ENCODE measurements at regions not wholly inside any gene's neighbourhood (a gene's known extent, or its start where the extent isn't known, plus 50 kb on each side); places are given as distances from the start of the nearest gene placed in this dataset.

DNA sequence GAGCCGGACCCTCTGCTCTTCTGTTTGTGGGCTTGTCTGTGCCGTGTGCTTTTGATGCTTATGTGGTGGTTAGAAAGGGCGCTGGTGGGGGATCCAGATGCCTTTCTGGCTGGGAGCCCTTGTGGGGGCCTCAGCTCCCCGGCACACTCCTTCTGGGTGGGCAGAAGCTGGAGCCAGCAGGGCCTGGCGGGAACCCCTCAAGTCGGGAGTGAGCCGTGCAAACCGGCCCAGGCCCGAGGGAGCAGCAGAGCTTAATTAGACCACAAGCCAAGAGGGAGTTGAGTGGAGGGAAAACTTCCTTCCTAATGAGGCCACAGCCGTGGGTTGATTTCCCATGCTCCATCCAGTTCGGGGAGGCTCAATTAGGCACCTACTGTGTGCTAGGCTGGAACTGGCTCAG is 76.0 kb upstream of the RNU6ATAC start:
- Histone ChIP-seq H3K36me3 (no peaks in the 10 kb centered on the region), H3K4me1 (no peaks in the 10 kb centered on the region), H3K9ac (ENCODE audit: low read depth in 2 of 2, low read length in 2 of 2) (no peak overlapping the region), H3K9me3 (no peaks in the 10 kb centered on the region), H3K27ac (no peak overlapping the region), H3K4me3 (no peak overlapping the region), H3K27me3 (no peaks in the 10 kb centered on the region)
- TF ChIP-seq, protein P1, sequence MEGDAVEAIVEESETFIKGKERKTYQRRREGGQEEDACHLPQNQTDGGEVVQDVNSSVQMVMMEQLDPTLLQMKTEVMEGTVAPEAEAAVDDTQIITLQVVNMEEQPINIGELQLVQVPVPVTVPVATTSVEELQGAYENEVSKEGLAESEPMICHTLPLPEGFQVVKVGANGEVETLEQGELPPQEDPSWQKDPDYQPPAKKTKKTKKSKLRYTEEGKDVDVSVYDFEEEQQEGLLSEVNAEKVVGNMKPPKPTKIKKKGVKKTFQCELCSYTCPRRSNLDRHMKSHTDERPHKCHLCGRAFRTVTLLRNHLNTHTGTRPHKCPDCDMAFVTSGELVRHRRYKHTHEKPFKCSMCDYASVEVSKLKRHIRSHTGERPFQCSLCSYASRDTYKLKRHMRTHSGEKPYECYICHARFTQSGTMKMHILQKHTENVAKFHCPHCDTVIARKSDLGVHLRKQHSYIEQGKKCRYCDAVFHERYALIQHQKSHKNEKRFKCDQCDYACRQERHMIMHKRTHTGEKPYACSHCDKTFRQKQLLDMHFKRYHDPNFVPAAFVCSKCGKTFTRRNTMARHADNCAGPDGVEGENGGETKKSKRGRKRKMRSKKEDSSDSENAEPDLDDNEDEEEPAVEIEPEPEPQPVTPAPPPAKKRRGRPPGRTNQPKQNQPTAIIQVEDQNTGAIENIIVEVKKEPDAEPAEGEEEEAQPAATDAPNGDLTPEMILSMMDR (IDR thresholded peaks at IDR 0.05), result no peak
- no peak for DNase-seq
- intact Hi-C loops (cut with DNase I), result no loop called here

DNA sequence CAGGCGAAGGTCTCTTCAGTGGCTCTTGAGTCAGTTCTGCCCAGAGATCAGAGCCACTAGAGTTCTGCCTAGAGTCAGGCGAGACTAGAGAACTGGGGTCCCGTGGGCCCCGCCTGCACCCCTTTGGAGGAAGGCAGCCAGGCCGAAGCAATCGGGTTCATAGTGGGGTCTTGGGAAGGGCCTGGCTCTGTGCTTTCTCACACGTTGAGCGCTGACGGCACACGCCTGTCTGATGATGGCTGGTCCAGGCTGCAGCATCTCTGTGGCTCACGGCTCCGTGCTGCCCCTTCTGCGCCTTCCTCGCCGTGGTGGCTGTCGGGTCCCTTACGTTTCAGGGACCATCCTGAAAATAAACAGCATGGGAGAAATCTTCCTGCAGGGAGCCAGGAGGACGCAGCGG is 78.3 kb upstream of the RNU6ATAC start:
- H3K36me3 ChIP-seq, result no peaks in the 10 kb centered on the region
- no peak for DNase-seq
- TF ChIP-seq, protein P1 (IDR thresholded peaks at IDR 0.05), result no peak
- no peak overlapping the region for H3K27ac ChIP-seq
- H3K9ac ChIP-seq (ENCODE audit: low read depth in 2 of 2, low read length in 2 of 2), result no peak overlapping the region
- intact Hi-C loops (cut with DNase I), result no loop called here
- H3K4me1 ChIP-seq, result no peaks in the 10 kb centered on the region
- H3K9me3 ChIP-seq, result no peaks in the 10 kb centered on the region
- H3K4me3 ChIP-seq, result no peak overlapping the region
- no peaks in the 10 kb centered on the region for H3K27me3 ChIP-seq

DNA sequence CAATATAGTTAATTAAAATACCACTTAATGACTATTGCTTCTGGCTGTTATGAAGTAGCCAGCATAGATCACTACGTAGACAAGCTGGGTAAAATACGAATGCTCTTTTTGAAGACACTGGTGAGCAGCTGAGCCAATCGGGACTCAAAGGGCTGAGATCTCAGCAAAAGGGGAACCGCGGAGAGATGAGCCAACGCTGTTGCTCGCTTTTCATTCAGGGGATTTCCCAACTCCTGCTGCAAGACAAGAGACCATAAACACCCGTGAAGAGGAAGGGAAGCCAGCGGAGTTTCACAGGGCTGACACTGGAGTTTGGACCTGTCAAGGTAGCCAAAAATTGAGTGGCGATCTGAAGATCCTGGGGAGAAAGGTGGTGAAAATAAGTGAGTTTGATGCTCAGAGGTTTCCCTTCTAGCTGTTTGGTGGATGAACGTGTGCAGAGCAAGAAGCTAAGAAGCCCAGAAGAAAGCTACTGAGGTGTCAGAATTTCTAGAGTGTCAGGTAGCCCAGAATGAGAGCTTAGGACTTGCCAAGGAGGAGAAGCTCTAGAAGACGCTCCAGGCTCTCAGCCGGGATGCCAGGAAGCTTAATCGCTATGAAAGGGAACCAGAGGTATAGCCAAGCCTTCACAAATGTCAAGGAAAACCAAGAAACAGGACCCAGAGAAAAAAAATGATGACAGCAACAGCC is 79.6 kb upstream of the RNU6ATAC start:
- intact Hi-C loops (cut with DNase I), result no loop called here
- Histone ChIP-seq H3K27ac (no peak overlapping the region), H3K9me3 (no peaks in the 10 kb centered on the region), H3K4me1 (no peaks in the 10 kb centered on the region), H3K4me3 (no peak overlapping the region), H3K9ac (ENCODE audit: low read depth in 2 of 2, low read length in 2 of 2) (no peak overlapping the region), H3K27me3 (no peaks in the 10 kb centered on the region), H3K36me3 (no peaks in the 10 kb centered on the region)
- TF ChIP-seq, protein P1 (IDR thresholded peaks at IDR 0.05), result no peak
- DNase-seq, result no peak

DNA sequence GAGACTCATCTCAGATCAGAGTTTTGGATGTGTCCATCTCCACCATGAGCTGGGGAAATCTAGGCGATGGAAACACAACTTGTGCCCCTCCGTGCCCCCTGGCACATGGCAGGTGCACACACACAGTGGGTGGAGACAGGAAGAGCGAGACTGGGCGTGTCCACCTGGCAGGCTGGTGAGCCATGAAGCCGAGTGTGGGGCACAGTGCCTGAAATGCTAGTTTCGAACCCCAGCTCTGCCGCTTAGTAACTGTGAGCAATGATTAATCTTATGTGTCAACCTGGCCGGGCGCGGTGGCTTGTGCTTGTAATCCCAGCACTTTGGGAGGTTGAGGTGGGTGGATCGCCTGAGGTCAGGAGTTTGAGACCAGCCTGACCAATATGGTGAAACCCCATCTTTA is 80.8 kb upstream of the RNU6ATAC start:
- H3K4me1 ChIP-seq, result no peaks in the 10 kb centered on the region
- H3K9ac ChIP-seq (ENCODE audit: low read depth in 2 of 2, low read length in 2 of 2), result no peak overlapping the region
- intact Hi-C loops (cut with DNase I), result no loop called here
- DNase-seq, result no peak
- H3K36me3 ChIP-seq, result no peaks in the 10 kb centered on the region
- H3K9me3 ChIP-seq, result no peaks in the 10 kb centered on the region
- TF ChIP-seq, protein P1 (IDR thresholded peaks at IDR 0.05), result no peak
- no peak overlapping the region for H3K27ac ChIP-seq
- H3K27me3 ChIP-seq, result no peaks in the 10 kb centered on the region
- H3K4me3 ChIP-seq, result no peak overlapping the region

DNA sequence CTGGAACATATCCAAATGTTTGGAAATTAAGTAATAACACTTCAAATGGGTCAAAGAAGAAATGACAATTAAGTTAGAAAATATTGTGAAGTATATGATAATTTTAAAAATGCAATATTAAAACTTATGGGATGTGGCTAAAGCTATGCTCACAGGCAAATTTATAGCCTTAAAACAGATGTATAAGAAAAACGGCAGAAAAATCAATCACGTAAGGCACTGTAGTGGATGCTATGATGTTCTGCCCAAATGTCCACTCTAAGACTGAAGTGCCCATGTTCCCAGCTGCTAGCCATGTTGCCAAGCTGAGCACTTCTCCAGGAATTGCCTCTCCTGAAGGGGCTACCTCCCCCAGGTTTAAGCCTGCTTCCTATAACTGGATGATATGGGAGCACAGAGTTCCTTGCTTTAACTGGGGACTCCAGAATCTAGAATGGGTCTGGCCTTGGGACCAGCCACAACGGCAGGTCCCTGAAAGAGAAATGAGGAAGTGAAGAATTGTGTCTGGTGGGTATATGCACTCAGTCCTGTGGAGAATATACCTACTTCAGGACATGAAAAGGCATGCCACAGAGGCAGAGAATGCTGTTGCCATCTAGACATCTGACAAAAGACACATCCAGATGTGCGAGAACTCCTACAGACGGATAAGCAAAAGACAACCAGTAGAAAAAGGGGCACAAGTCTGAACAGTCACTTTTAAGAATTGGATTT is 78.2 kb upstream of the RXRA start:
- intact Hi-C loops (cut with DNase I), result no loop called here
- no peak overlapping the region for H3K4me3 ChIP-seq
- DNase-seq, result no peak
- H3K9me3 ChIP-seq, result no peaks in the 10 kb centered on the region
- H3K4me1 ChIP-seq, result no peaks in the 10 kb centered on the region
- TF ChIP-seq, protein P1 (IDR thresholded peaks at IDR 0.05), result no peak
- H3K9ac ChIP-seq (ENCODE audit: low read depth in 2 of 2, low read length in 2 of 2), result no peak overlapping the region
- no peaks in the 10 kb centered on the region for H3K36me3 ChIP-seq
- H3K27ac ChIP-seq, result no peak overlapping the region
- H3K27me3 ChIP-seq, result no peaks in the 10 kb centered on the region

All from colonic mucosa (tissue), 4 donors.